H1 (cell line): ENCODE measurements at regions not wholly inside any gene's neighbourhood (a gene's known extent, or its start where the extent isn't known, plus 50 kb on each side); places are given as distances from the start of the nearest gene placed in this dataset.

ENCODE experiments used
- BACH1 ChIP-seq: IDR thresholded peaks from 2 replicates; pipeline ENCODE4 v1.6.1; 2012; ENCODE audit warnings: low read length, improper control_type of control experiment
- RFX5 ChIP-seq: IDR thresholded peaks from 2 replicates; pipeline ENCODE4 v1.6.1; 2011; ENCODE audit warnings: low read depth, low read length, improper control_type of control experiment, borderline replicate concordance
- TF ChIP-seq, protein P1 (sequence below), 3 experiments: IDR thresholded peaks; 1 replicate in 2 of 3; 2 replicates in 1 of 3; pipeline versions ENCODE4 v1.5.1 to v1.6.1; 2011; ENCODE audit warnings: low read length in 3 of 3, mild to moderate bottlenecking in 3 of 3, inconsistent platforms in 2 of 3, low read depth in 1 of 3, moderate library complexity in 1 of 3; ENCODE audit not compliant: insufficient read depth in 1 of 3; ENCODE audit errors: control extremely low read depth in 1 of 3

DNA sequence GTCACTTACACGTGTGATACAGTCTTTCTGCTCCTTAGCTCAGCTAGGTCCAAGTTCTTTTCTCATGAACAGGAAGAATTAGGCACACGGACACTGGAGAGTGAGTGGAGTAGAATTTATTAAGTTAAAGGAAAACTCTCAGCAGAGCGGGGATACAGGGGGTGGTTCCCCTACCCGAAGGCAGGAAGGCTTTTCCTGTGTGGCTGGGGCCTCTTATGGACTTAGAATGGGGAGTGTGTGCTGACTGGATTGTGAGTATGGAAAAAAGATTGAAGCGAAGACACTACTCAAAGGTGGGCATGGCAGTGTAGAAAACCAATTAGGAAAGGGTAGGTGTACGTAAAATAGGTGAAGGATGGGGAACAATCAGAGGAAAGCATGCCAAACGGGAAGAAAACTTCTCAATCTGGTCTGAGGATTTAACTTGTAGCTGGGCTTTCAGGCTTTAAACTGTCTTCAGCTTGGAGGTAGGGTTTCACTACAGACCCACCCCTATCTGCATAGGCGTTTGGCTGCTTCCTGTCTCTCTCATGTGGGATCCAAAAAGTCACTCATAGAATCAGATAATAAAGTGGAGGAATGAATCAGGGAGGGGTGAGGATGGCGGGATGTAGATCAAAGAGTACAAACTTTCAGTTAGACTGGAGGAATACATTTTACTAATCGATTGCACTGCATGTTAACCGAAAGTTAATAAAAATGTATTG is 104.2 kb downstream of the ANKRD7 start (continued):
- TF ChIP-seq, protein P1, sequence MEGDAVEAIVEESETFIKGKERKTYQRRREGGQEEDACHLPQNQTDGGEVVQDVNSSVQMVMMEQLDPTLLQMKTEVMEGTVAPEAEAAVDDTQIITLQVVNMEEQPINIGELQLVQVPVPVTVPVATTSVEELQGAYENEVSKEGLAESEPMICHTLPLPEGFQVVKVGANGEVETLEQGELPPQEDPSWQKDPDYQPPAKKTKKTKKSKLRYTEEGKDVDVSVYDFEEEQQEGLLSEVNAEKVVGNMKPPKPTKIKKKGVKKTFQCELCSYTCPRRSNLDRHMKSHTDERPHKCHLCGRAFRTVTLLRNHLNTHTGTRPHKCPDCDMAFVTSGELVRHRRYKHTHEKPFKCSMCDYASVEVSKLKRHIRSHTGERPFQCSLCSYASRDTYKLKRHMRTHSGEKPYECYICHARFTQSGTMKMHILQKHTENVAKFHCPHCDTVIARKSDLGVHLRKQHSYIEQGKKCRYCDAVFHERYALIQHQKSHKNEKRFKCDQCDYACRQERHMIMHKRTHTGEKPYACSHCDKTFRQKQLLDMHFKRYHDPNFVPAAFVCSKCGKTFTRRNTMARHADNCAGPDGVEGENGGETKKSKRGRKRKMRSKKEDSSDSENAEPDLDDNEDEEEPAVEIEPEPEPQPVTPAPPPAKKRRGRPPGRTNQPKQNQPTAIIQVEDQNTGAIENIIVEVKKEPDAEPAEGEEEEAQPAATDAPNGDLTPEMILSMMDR (IDR thresholded peaks at IDR 0.05; ENCODE audit: control extremely low read depth in 1 of 3, insufficient read depth in 1 of 3, low read depth in 1 of 3, low read length in 3 of 3), result no peak
- TF ChIP-seq RFX5, result no peak
- no peak for TF ChIP-seq BACH1
